T47D (cell line): ENCODE measurements at regions not wholly inside any gene's neighbourhood (a gene's known extent, or its start where the extent isn't known, plus 50 kb on each side); places are given as distances from the start of the nearest gene placed in this dataset.

ENCODE experiments used
- DNase-seq, 2 experiments: peaks; one replicate each; pipeline versions ENCODE4 v3.0.0 to v3.0.0-alpha.2; 2011 to 2012; ENCODE audit warnings: low read depth in 1 of 2, low spot score in 1 of 2
- JUND ChIP-seq: IDR thresholded peaks from 2 replicates; pipeline ENCODE4 v1.6.1; 2012; ENCODE audit warnings: low read depth
- in situ Hi-C: cut with HindIII; loops from 2 replicates; pipeline ENCODE4 v1.10.0; 2016; ENCODE audit warnings: low sequenced_read_pairs, low pct_unique_long_range_greater_than_20kb

GRCh38 chr1:59161136-59161535 lies 135.8 kb upstream of the FGGY start:
- TF ChIP-seq JUND, result no peak
- no peak for DNase-seq
- in situ Hi-C loops, result no loop called here

GRCh38 chr1:59162665-59163064 lies 134.2 kb upstream of the FGGY start:
- in situ Hi-C loops, result no loop called here
- no peak for DNase-seq
- no peak for TF ChIP-seq JUND

- DNase-seq, result no peak
- TF ChIP-seq JUND, result no peak
- in situ Hi-C loops, result no loop called here
Observed at GRCh38 chr1:59163268-59164092, 133.4 kb upstream of the FGGY start.

- in situ Hi-C loops, result no loop called here
- DNase-seq, result no peak
- no peak for TF ChIP-seq JUND
Observed at GRCh38 chr1:59164371-59164770, 132.5 kb upstream of the FGGY start.

GRCh38 chr1:59165353-59165752 lies 131.5 kb upstream of the FGGY start:
- no peak for DNase-seq
- in situ Hi-C loops, result no loop called here
- TF ChIP-seq JUND, result no peak

GRCh38 chr1:59169703-59170102 lies 127.2 kb upstream of the FGGY start:
- DNase-seq, result no peak
- in situ Hi-C loops, result no loop called here
- no peak for TF ChIP-seq JUND

- in situ Hi-C loops, result no loop called here
- TF ChIP-seq JUND, result no peak
- DNase-seq, result no peak
Observed at GRCh38 chr1:59170659-59171058, 126.2 kb upstream of the FGGY start.

- in situ Hi-C loops, result no loop called here
- no peak for DNase-seq
- TF ChIP-seq JUND, result no peak
Observed at GRCh38 chr1:59171788-59172187, 125.1 kb upstream of the FGGY start.

- no peak for TF ChIP-seq JUND
- no peak for DNase-seq
- in situ Hi-C loops, result no loop called here
Observed at GRCh38 chr1:59172693-59173092, 124.2 kb upstream of the FGGY start.

GRCh38 chr1:59173721-59174120 lies 123.2 kb upstream of the FGGY start:
- DNase-seq, result no peak
- TF ChIP-seq JUND, result no peak
- in situ Hi-C loops, result no loop called here

- no peak for TF ChIP-seq JUND
- no peak for DNase-seq
- in situ Hi-C loops, result no loop called here
Observed at GRCh38 chr1:59176471-59176870, 120.4 kb upstream of the FGGY start.

- TF ChIP-seq JUND, result no peak
- DNase-seq, result no peak
- in situ Hi-C loops, result no loop called here
Observed at GRCh38 chr1:59177756-59178155, 119.1 kb upstream of the FGGY start.

GRCh38 chr1:59178339-59179187 lies 118.3 kb upstream of the FGGY start:
- no peak for TF ChIP-seq JUND
- in situ Hi-C loops, result no loop called here
- no peak for DNase-seq
